Gastroesophageal sphincter (tissue), 4 donors: ENCODE measurements at regions not wholly inside any gene's neighbourhood (a gene's known extent, or its start where the extent isn't known, plus 50 kb on each side); places are given as distances from the start of the nearest gene placed in this dataset.

Source experiments
- ATAC-seq: fragments of 150-250 bp; one replicate; pipeline ENCODE4 v1.9.1; 2016; ENCODE audit warnings: mild to moderate bottlenecking, moderate library complexity
- H3K27ac ChIP-seq, 4 donors: fragments of 200-600 bp; sonication (generic) in 3 of 4; 1 replicate in 3 of 4; 2 replicates in 1 of 4; pipeline ENCODE4 v1.5.1; 2016 to 2019
- H3K27me3 ChIP-seq: fragments of 200-600 bp; sonication (generic); one replicate; pipeline ENCODE4 v1.5.1; 2019
- H3K36me3 ChIP-seq, 2 donors: fragments of 200-600 bp; sonication (generic); one replicate each; pipeline ENCODE4 v1.5.1; 2019; ENCODE audit warnings: control low read depth in 1 of 2
- H3K4me1 ChIP-seq, 3 donors: fragments of 200-600 bp; sonication (generic); 1 replicate in 2 of 3; 2 replicates in 1 of 3; pipeline ENCODE4 v1.5.1; 2016 to 2019; ENCODE audit warnings: control low read depth in 2 of 3
- H3K4me3 ChIP-seq, 2 donors: fragments of 200-600 bp; sonication (generic); one replicate each; pipeline ENCODE4 v1.5.1; 2019; ENCODE audit warnings: mild to moderate bottlenecking in 1 of 2, moderate library complexity in 1 of 2
- H3K9me3 ChIP-seq, 3 donors: fragments of 200-600 bp; sonication (generic); one replicate each; pipeline ENCODE4 v1.5.1; 2017 to 2019; ENCODE audit warnings: control low read depth in 2 of 3
- EP300 ChIP-seq: sonication (generic); formaldehyde crosslinking; IDR thresholded peaks from one replicate; pipeline ENCODE4 v1.6.1; 2017; ENCODE audit warnings: antibody characterized with exemption, mild to moderate bottlenecking
- POLR2A ChIP-seq, 2 donors: fragments of 450-650 bp; IDR thresholded peaks; one replicate each; pipeline ENCODE4 v1.6.1; 2017; ENCODE audit warnings: antibody characterized with exemption in 2 of 2, mild to moderate bottlenecking in 2 of 2, moderate library complexity in 1 of 2
- POLR2AphosphoS5 ChIP-seq: sonication (generic); formaldehyde crosslinking; IDR thresholded peaks from one replicate; pipeline ENCODE4 v1.6.1; 2017; ENCODE audit warnings: antibody characterized with exemption
- WGBS, 2 donors: methylation state at CpG; one replicate each; pipeline ENCODE4 v1.1.5; 2018; ENCODE audit warnings: low coverage in 1 of 2; 5-methylcytosine and 5-hydroxymethylcytosine counted together
- TF ChIP-seq, protein P1 (sequence below), 4 experiments: fragments of 200-600 bp in 2 of 4; fragments of 450-650 bp in 2 of 4; sonication (generic) in 1 of 4; IDR thresholded peaks; one replicate each; pipeline ENCODE4 v1.5.1; 2017 to 2019; ENCODE audit warnings: antibody characterized with exemption in 4 of 4, mild to moderate bottlenecking in 2 of 4, moderate library complexity in 2 of 4

DNA sequence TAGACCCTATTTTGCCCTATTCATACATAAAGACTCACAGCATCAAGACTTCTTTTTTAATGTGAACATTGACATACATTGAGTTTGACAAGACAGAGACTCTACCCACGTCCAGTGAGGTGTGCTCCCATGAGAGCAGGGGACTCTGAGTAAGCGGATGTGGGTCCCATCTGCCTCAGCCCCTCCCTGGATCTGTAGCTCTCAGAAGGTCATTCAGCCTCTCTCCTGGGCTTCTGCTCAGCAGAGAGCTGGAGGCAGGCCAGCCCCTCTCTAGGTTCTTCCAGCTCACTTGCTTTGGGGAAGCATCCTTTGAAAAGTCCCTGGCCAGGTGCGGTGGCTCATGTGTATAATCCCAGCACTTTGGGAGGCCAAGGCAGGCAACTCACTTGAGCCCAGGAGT is 146.9 kb upstream of the ZMIZ1 start:
- 86 to 100% methylated on average over 1 of the region's 3 CpGs for WGBS, 2 donors
- Histone ChIP-seq H3K27ac (no peak overlapping the region), H3K9me3 (no peaks in the 10 kb centered on the region), H3K27me3 (no peaks in the 10 kb centered on the region), H3K4me1 (peaks cover 0 to 15% (median 0%) of the 10 kb centered on the region in 3 donors), H3K36me3 (no peaks in the 10 kb centered on the region), H3K4me3 (no peak overlapping the region)
- ATAC-seq: no peak
- TF ChIP-seq EP300: no peak
- TF ChIP-seq POLR2AphosphoS5: no peak
- no peak for TF ChIP-seq POLR2A (IDR thresholded peaks at IDR 0.05)
- TF ChIP-seq, protein P1, sequence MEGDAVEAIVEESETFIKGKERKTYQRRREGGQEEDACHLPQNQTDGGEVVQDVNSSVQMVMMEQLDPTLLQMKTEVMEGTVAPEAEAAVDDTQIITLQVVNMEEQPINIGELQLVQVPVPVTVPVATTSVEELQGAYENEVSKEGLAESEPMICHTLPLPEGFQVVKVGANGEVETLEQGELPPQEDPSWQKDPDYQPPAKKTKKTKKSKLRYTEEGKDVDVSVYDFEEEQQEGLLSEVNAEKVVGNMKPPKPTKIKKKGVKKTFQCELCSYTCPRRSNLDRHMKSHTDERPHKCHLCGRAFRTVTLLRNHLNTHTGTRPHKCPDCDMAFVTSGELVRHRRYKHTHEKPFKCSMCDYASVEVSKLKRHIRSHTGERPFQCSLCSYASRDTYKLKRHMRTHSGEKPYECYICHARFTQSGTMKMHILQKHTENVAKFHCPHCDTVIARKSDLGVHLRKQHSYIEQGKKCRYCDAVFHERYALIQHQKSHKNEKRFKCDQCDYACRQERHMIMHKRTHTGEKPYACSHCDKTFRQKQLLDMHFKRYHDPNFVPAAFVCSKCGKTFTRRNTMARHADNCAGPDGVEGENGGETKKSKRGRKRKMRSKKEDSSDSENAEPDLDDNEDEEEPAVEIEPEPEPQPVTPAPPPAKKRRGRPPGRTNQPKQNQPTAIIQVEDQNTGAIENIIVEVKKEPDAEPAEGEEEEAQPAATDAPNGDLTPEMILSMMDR (IDR thresholded peaks at IDR 0.05): no peak

DNA sequence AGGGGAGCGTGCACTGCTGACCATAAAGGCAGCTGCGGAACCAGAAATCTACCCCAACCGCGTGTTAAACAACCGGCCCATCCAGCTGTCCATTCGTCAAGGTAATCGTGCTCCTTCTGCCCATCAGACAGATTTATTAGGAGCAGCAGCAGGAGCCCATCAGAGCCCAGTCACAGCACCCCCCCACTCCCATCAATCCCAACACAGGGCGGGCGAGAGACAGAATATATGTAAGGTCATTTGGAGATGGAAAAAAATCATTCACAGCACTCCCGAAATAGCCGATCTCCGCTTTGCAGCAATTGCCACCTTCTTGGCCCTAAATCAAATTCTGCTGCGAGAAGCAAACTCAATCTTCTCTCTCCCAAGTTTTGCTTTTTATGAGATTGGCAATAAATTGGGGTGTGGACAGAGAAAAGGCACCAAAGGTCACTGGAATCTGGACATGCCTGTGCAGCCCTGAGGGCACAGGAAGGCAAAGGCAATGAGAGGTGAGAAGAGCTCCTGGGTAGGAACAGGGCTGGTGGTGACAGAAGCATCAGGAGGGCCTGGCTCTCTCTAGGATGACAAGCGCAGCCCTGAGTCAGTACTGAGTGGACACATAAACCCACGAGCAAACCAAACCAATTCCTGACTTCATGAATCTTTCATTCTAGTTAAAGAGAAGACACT is 145.0 kb upstream of the ZMIZ1 start:
- Histone ChIP-seq H3K36me3 (no peaks in the 10 kb centered on the region), H3K4me3 (no peak overlapping the region), H3K27ac (no peak overlapping the region), H3K9me3 (no peaks in the 10 kb centered on the region), H3K27me3 (no peaks in the 10 kb centered on the region), H3K4me1 (peaks cover 0 to 15% (median 0%) of the 10 kb centered on the region in 3 donors)
- ATAC-seq: no peak
- TF ChIP-seq POLR2AphosphoS5: no peak
- no peak for TF ChIP-seq EP300
- TF ChIP-seq, protein P1 (IDR thresholded peaks at IDR 0.05): no peak
- no peak for TF ChIP-seq POLR2A (IDR thresholded peaks at IDR 0.05)
- WGBS, 2 donors: 43 to 66% methylated on average over 6 to 15 of the region's 15 CpGs

DNA sequence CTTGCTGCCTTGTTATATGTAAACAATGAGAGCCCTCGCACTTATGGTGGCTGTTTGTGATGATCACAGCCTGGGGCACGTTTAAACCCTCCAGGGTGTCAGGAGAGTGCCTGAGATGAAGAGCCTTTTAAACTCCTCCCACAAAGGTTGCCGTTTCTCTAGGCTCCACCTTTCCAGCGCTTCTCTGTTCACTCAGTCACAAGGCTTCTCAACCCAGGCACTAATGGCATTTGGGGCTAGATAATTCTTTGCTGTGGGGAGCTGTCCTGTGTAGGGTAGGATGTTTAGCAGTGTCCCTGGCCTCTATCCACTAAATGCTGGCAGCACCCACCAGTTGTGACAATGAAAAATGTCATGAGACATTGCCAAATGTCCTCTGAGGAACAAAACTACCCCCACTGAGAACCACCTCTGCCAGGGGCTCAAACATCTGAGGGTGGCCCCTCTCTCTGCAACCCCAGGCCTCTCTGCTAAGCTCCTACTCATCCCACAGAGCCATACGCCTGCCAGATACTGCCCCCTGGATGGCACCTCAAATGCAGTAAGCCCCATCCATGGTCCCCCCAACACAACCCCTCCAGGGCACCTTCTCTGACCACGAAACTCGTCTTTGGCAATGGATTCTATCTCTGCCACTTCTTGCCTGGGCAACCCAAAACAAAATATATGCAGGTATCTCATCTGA is 144.3 kb upstream of the ZMIZ1 start:
- Histone ChIP-seq H3K9me3 (no peaks in the 10 kb centered on the region), H3K36me3 (no peaks in the 10 kb centered on the region), H3K27me3 (no peaks in the 10 kb centered on the region), H3K4me3 (no peak overlapping the region), H3K27ac (no peak overlapping the region), H3K4me1 (peaks cover 0 to 15% (median 0%) of the 10 kb centered on the region in 3 donors)
- WGBS, 2 donors: 74 to 76% methylated on average over 5 to 7 of the region's 7 CpGs
- TF ChIP-seq EP300: no peak
- TF ChIP-seq, protein P1 (IDR thresholded peaks at IDR 0.05): no peak
- TF ChIP-seq POLR2AphosphoS5: no peak
- no peak for TF ChIP-seq POLR2A (IDR thresholded peaks at IDR 0.05)
- ATAC-seq: no peak

DNA sequence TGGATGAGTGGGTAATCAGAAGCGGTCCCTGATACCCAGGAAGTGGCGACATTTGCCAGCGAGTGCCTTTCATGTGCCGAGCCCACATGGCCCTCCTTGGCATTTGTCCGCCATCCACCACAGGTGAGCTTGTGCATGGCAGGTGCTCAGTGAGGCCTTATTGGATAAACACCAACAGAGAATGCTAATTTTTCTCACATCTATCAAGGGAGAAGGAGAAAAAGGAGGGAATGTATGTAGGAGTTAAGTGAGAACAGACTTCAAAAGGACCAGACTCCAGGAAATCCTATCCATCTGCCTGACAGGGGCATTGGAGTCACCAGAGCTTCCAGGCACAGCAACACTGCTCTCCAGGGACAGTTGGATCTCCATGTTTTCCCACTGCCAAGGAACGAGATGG is 143.5 kb upstream of the ZMIZ1 start:
- TF ChIP-seq POLR2A (IDR thresholded peaks at IDR 0.05) (no peak), POLR2AphosphoS5 (no peak), EP300 (no peak)
- TF ChIP-seq, protein P1 (IDR thresholded peaks at IDR 0.05): no peak
- no peaks in the 10 kb centered on the region for H3K9me3 ChIP-seq
- H3K36me3 ChIP-seq: no peaks in the 10 kb centered on the region
- ATAC-seq: no peak
- H3K4me3 ChIP-seq: no peak overlapping the region
- H3K4me1 ChIP-seq: peaks cover 0 to 15% (median 0%) of the 10 kb centered on the region in 3 donors
- no peak overlapping the region for H3K27ac ChIP-seq
- 88 to 96% methylated on average over 5 of the region's 6 CpGs for WGBS, 2 donors
- H3K27me3 ChIP-seq: no peaks in the 10 kb centered on the region
